Upper lobe of left lung (tissue), 4 donors: ENCODE measurements at regions not wholly inside any gene's neighbourhood (a gene's known extent, or its start where the extent isn't known, plus 50 kb on each side); places are given as distances from the start of the nearest gene placed in this dataset.

ENCODE experiments used
- CTCF ChIP-seq, 6 experiments: fragments of 450-650 bp in 4 of 6; fragments of 200-600 bp in 2 of 6; sonication (generic) in 2 of 6; IDR thresholded peaks; one replicate each; pipeline ENCODE4 v1.5.1; 2016 to 2019; ENCODE audit warnings: antibody characterized with exemption in 6 of 6
- EP300 ChIP-seq, 4 donors: sonication (generic); formaldehyde crosslinking; IDR thresholded peaks; one replicate each; pipeline ENCODE4 v1.5.1; 2017; ENCODE audit warnings: antibody characterized with exemption in 4 of 4, control low read depth in 2 of 4
- POLR2A ChIP-seq, 4 donors: fragments of 450-650 bp; IDR thresholded peaks; one replicate each; pipeline ENCODE4 v1.5.1; 2016 to 2017; ENCODE audit warnings: antibody characterized with exemption in 4 of 4, mild to moderate bottlenecking in 2 of 4
- POLR2AphosphoS5 ChIP-seq, 2 donors: sonication (generic); formaldehyde crosslinking; IDR thresholded peaks; one replicate each; pipeline ENCODE4 v1.5.1; 2017; ENCODE audit warnings: antibody characterized with exemption in 2 of 2

DNA sequence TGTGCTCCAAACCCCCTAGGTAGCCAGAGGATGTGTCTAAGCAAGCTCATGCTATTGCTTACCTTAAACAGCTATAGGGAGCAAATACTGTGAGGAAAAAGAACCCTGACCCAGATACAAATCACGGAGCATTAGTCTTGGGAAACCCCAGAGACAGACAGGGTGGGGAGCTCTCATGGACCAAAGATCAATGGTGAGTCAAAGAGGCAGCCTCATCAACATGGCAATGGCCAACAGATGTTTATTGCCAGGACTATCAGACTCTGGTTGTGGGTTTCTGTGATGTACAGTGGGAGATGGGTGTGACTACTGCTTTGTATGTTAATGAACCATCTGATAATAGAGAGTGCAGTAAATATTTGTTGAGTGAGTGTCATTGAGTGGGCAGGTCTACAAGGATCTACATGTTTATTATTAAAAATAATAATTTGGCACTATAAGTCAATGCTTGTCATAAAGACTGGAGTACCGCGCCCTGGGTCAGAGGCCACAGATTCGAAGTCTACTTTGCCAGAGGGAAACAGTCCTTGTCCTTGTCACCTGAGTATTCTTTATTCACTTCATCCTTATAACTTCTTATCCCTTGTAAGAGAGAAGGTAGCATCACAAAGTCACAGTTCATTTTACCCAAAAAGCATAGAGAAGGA is 56.5 kb upstream of the RAI14 start:
- TF ChIP-seq CTCF (IDR thresholded peaks at IDR 0.05) (no peak), POLR2A (IDR thresholded peaks at IDR 0.05) (no peak), POLR2AphosphoS5 (IDR thresholded peaks at IDR 0.05) (no peak), EP300 (IDR thresholded peaks at IDR 0.05) (no peak)
